Loucy (cell line): ENCODE measurements at regions not wholly inside any gene's neighbourhood (a gene's known extent, or its start where the extent isn't known, plus 50 kb on each side); places are given as distances from the start of the nearest gene placed in this dataset.
"Not testable (repeated sequence)": the region's sequence is repeated elsewhere in the genome, so short reads cannot be mapped to it uniquely, and the experiment has no call there.

Experiments
- H2AFZ ChIP-seq: fragments of 200-600 bp; sonication (generic); 2 replicates; pipeline ENCODE4 v1.6.0; 2016; ENCODE audit warnings: antibody characterized with exemption, mild to moderate bottlenecking, low read length, moderate library complexity
- H3F3A ChIP-seq: fragments of 200-600 bp; 2 replicates; pipeline ENCODE4 v1.6.0; 2016; ENCODE audit warnings: antibody characterized with exemption, low read depth, mild to moderate bottlenecking
- H3K27me3 ChIP-seq: fragments of 200-600 bp; sonication (generic); 2 replicates; pipeline ENCODE4 v1.6.1; 2014; ENCODE audit warnings: low read length, mild to moderate bottlenecking; ENCODE audit not compliant: insufficient read depth, poor library complexity, severe bottlenecking
- H3K36me3 ChIP-seq: fragments of 200-600 bp; sonication (generic); 2 replicates; pipeline ENCODE4 v1.6.1; 2016; ENCODE audit warnings: low read length; ENCODE audit not compliant: insufficient read depth
- H3K4me1 ChIP-seq: fragments of 200-600 bp; sonication (generic); 2 replicates; pipeline ENCODE4 v1.5.1; 2014; ENCODE audit warnings: low read length, mild to moderate bottlenecking; ENCODE audit not compliant: insufficient read depth, poor library complexity, severe bottlenecking
- H3K4me2 ChIP-seq: fragments of 200-600 bp; sonication (generic); 2 replicates; pipeline ENCODE4 v1.6.0; 2014; ENCODE audit warnings: antibody characterized with exemption, low read length, low read depth, mild to moderate bottlenecking; ENCODE audit not compliant: poor library complexity, severe bottlenecking
- H3K4me3 ChIP-seq: fragments of 200-600 bp; sonication (generic); 2 replicates; pipeline ENCODE4 v1.5.1; 2014; ENCODE audit warnings: low read length, mild to moderate bottlenecking, mixed read lengths; ENCODE audit not compliant: poor library complexity, severe bottlenecking
- H3K79me2 ChIP-seq: fragments of 200-600 bp; sonication (generic); 2 replicates; pipeline ENCODE4 v1.6.1; 2014; ENCODE audit warnings: low read length; ENCODE audit not compliant: insufficient read depth
- H3K9ac ChIP-seq: fragments of 200-600 bp; sonication (generic); 2 replicates; pipeline ENCODE4 v1.6.0; 2014; ENCODE audit warnings: mild to moderate bottlenecking, low read depth, low read length, moderate library complexity; ENCODE audit not compliant: poor library complexity, severe bottlenecking
- H3K9me2 ChIP-seq: fragments of 200-600 bp; sonication (generic); replicated peaks from 2 replicates; pipeline ENCODE4 v1.6.1; 2016; ENCODE audit warnings: low read depth, low read length, mixed read lengths
- H3K9me3 ChIP-seq: fragments of 200-600 bp; sonication (generic); 2 replicates; pipeline ENCODE4 v1.6.1; 2014; ENCODE audit warnings: mild to moderate bottlenecking, antibody characterized with exemption, low read length, low read depth; ENCODE audit not compliant: insufficient read depth
- H4K20me1 ChIP-seq: fragments of 200-600 bp; sonication (generic); 2 replicates; pipeline ENCODE4 v1.6.0; 2014; ENCODE audit warnings: antibody characterized with exemption, low read length, mild to moderate bottlenecking; ENCODE audit not compliant: insufficient read depth, poor library complexity, severe bottlenecking
- EZH2phosphoT487 ChIP-seq: fragments of 200-600 bp; IDR thresholded peaks from 2 replicates; pipeline ENCODE4 v1.6.1; 2018; ENCODE audit warnings: antibody characterized with exemption, mild to moderate bottlenecking, moderate library complexity, borderline replicate concordance
- TF ChIP-seq, protein P1 (sequence below): fragments of 200-600 bp; sonication (generic); conservative IDR thresholded peaks from 2 replicates; pipeline ENCODE4 v1.5.1; 2014; ENCODE audit warnings: mild to moderate bottlenecking, antibody characterized with exemption, low read length

GRCh38 chr1:232417636-232418248 is 212.2 kb downstream of the SIPA1L2 start:
- H3K9me2 ChIP-seq = no peaks in the 10 kb centered on the region
- TF ChIP-seq EZH2phosphoT487 = no peak
- TF ChIP-seq, protein P1, sequence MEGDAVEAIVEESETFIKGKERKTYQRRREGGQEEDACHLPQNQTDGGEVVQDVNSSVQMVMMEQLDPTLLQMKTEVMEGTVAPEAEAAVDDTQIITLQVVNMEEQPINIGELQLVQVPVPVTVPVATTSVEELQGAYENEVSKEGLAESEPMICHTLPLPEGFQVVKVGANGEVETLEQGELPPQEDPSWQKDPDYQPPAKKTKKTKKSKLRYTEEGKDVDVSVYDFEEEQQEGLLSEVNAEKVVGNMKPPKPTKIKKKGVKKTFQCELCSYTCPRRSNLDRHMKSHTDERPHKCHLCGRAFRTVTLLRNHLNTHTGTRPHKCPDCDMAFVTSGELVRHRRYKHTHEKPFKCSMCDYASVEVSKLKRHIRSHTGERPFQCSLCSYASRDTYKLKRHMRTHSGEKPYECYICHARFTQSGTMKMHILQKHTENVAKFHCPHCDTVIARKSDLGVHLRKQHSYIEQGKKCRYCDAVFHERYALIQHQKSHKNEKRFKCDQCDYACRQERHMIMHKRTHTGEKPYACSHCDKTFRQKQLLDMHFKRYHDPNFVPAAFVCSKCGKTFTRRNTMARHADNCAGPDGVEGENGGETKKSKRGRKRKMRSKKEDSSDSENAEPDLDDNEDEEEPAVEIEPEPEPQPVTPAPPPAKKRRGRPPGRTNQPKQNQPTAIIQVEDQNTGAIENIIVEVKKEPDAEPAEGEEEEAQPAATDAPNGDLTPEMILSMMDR = no peak
- H3F3A ChIP-seq = no peaks in the 10 kb centered on the region
- no peaks in the 10 kb centered on the region for H3K79me2 ChIP-seq
- H2AFZ ChIP-seq = no peak overlapping the region
- H4K20me1 ChIP-seq = no peaks in the 10 kb centered on the region
- H3K36me3 ChIP-seq = peaks cover 16% of the 10 kb centered on the region; the same call in 1 of the 2 replicates
- no peaks in the 10 kb centered on the region for H3K27me3 ChIP-seq
- H3K9me3 ChIP-seq = no peaks in the 10 kb centered on the region
- peaks cover 29% of the 10 kb centered on the region for H3K4me1 ChIP-seq
- H3K4me2 ChIP-seq = no peak overlapping the region
- no peak overlapping the region for H3K9ac ChIP-seq
- no peak overlapping the region for H3K4me3 ChIP-seq

GRCh38 chr1:232416026-232416568 is 213.8 kb downstream of the SIPA1L2 start:
- Histone ChIP-seq H3K27me3 (no peaks in the 10 kb centered on the region), H3K9me3 (no peaks in the 10 kb centered on the region), H3F3A (no peaks in the 10 kb centered on the region), H2AFZ (no peak overlapping the region), H3K79me2 (no peaks in the 10 kb centered on the region), H3K9ac (no peak overlapping the region), H3K9me2 (no peaks in the 10 kb centered on the region), H4K20me1 (no peaks in the 10 kb centered on the region), H3K4me2 (no peak overlapping the region), H3K4me1 (peaks cover 19% of the 10 kb centered on the region), H3K4me3 (no peak overlapping the region), H3K36me3 (peaks cover 15% of the 10 kb centered on the region; the same call in 1 of the 2 replicates)
- TF ChIP-seq, protein P1 = no peak
- TF ChIP-seq EZH2phosphoT487 = no peak

DNA sequence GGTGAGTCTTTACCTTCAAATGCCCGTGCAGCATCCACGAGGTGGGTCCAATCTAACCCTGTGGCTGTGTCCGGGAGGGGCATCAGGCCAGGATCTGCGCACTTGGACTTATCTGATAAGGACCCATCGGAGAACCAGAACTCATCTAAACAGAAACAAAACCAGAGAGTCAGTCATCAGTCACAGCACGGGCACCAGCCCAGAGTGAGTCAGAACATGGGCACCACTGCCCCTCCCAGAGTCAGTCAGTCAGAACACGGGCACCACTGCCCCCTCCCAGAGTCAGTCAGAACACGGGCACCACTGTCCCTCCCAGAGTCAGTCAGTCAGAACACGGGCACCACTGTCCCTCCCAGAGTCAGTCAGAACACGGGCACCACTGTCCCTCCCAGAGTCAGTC is 214.5 kb downstream of the SIPA1L2 start:
- not testable (repeated sequence) for H3F3A ChIP-seq, H3K9me2 ChIP-seq, H3K4me3 ChIP-seq, H2AFZ ChIP-seq, H3K4me2 ChIP-seq, H3K79me2 ChIP-seq, H3K9ac ChIP-seq, H4K20me1 ChIP-seq, H3K9me3 ChIP-seq, H3K27me3 ChIP-seq
- Histone ChIP-seq H3K4me1 (peaks cover 18% of the 10 kb centered on the region), H3K36me3 (peaks cover 15% of the 10 kb centered on the region; the same call in 1 of the 2 replicates)

GRCh38 chr1:232414100-232414499 is 215.8 kb downstream of the SIPA1L2 start:
- no peak overlapping the region for H2AFZ ChIP-seq
- peak overlapping the region; percentile 17 for H3K4me2 ChIP-seq
- H3K79me2 ChIP-seq = no peaks in the 10 kb centered on the region
- H3K36me3 ChIP-seq = peaks cover 10% of the 10 kb centered on the region; the same call in 1 of the 2 replicates
- H3K9ac ChIP-seq = no peak overlapping the region
- no peak for TF ChIP-seq EZH2phosphoT487
- TF ChIP-seq, protein P1 = no peak
- no peak overlapping the region for H3K4me3 ChIP-seq
- no peaks in the 10 kb centered on the region for H4K20me1 ChIP-seq
- peaks cover 18% of the 10 kb centered on the region for H3K4me1 ChIP-seq
- no peaks in the 10 kb centered on the region for H3K9me3 ChIP-seq
- no peaks in the 10 kb centered on the region for H3K9me2 ChIP-seq
- no peaks in the 10 kb centered on the region for H3K27me3 ChIP-seq
- no peaks in the 10 kb centered on the region for H3F3A ChIP-seq
